ENCODE measurements at regions not wholly inside any gene's neighbourhood (a gene's known extent, or its start where the extent isn't known, plus 50 kb on each side); places are given as distances from the start of the nearest gene placed in this dataset.
"Not testable (repeated sequence)": the region's sequence is repeated elsewhere in the genome, so short reads cannot be mapped to it uniquely, and the experiment has no call there.

DNA sequence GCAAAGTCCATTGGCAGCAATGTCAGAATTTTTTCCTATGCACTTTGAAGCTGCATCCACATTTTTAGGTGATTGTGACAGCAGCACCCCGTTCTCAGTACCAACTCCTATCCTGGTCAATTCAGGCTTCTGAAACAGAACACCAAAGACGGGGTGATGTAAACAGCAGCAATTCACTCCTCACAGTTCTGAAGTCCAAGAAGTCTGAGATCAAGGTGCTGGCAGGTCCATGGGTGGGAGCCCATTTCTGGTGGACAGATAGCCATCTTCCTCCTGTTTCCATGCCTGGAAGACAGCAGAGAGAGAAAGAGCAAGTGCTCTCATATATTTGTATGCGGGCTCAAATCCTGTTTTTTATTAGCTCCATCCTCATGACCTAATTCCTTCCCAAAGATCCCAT, 471.2 kb downstream of the BRD1 start:
- DNase-seq = no peak

DNA sequence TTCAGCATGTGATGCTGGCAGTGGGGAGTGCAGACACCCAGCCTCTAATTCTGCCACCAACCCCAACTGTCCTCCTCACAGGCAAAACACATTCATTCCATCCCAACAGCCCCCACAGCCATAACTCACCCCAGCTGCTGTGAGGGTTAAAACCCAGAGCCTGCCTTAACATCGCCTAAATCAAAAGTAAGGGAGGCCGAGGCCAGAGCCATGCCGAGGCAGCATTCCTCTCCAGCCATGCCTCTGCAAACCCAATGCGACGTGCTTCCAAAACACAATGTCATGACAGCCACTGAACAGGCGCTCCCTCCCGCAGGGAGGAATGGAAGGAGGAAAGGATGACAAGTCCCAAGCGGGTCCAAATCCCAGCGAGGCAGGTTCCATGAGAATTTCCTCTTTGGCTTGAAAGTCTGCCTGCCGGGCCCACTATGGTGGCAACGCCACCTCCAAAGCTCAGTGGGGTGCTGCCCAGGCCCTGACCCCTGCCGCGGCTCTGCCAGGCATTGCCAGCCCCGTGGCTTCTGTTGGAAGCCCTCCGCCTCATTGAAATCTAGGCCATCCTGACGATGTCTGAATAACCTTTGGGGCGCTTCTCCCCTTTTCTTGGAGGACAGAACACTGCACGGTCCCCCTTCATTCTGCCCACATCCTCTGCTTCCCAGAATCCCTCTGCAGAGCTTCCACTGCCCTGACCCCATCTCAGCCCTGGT, 472.3 kb downstream of the BRD1 start:
- DNase-seq = no peak

DNA sequence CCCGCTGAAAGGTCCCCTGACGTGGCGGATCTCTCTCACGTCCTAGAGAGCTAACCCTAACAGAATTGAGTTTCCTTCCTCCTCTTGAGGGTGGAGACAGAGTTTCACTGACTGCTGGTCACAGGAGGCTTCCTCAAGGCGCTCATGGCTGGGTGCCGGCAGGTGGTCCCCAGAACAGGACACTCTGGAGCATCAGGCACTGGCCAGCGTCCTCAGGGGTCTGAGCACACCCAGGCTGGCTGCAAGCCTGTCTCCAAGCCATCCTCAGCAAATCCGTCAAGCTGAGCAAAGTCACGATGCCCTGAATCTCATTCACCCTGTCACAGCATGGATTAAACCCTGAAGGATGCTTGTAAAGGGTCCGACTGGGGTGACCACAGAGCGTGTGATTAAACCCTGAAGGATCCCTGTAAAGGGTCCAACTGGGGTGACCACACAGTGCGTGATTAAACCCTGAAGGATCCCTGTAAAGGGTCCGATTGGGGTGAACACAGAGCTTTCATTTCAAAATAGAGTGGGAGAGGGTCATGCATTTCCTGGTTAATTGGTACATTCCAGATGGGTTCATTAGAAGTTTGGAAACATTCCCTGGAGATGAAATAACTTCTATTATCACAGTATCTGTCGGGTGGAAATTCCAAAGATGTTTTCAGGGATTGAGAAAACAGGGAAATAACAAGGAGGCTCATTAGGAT, 473.0 kb downstream of the BRD1 start:
- no peak for DNase-seq

DNA sequence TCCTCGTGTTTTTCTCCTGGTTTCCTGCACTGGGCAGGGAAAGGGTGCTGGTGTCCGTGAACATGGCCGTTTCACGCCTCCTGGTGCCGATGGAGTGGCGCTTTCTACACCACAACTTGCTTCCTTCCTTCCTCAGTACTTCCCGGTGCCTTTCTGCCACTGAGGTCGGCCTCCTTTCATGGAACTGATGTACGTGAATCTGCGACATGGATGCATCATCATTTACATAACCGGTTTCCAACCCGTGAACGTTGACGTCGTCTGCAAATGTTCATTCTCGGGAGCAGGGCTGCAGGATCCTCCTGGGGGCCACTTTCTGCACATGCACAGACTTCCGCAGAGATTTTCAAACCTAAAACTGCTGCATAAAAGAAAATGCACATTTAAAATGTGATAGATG, 474.4 kb downstream of the BRD1 start:
- no peak for DNase-seq

DNA sequence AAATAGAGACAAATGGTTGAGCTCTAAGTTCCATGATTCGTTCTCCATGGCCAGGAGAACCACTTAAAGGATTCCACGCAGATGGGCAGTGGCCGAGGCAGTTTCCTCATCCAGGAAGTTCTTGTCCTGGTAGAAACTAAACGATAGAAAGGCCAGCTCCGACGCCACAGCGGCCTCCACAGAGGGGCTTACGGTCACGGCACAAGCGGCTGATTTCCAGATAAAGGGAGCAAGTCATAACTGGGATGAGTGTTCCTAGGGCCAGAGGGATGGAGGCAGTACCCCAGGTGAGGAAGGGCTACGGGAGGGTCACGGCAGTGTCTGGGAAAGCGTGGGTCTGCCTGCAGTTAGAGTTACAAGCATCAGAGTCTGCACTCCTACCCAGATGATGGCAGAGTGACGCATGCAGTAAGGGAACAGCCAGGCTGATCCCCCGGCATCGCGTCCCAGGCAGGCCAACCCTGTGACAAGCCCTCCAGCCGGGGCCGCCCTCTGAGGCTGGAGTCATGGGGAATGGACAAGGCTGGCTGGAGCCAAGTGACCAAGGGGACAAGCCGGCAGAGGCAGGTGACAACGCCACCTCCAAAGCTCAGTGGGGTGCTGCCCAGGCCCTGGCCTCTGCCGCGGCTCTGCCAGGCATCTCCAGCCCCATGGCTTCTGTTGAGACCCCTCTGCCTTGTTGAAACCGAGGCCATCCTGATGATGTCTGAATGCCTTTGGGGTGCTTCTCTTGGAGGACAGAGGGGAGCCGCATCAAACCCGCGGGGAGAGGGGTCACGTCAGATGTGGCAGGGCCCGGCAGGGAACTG, 475.1 kb downstream of the BRD1 start:
- DNase-seq = no peak

DNA sequence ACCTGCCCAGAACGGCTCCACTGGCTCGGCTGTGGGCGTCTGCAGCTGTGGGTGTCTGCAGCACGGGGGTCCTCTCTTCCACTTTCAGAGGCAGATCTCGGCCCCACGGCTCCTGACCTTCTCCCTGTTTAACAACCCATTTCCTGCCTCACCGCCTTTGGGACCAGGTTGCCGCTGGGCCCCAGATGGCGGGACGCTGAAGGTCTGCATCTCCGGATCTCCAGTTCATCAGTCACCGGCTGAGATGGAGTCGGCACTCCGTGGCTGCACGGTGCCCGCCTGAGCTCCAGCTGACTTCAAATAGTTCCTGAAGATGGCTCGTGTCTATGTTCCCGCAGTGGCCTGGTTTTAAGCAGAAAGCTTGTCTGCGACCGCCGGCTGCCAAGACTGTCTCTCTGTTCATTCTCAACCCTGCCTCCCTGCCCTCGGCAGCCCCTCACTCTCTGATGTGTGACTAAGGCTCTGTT, 475.9 kb downstream of the BRD1 start:
- DNase-seq = no peak

DNA sequence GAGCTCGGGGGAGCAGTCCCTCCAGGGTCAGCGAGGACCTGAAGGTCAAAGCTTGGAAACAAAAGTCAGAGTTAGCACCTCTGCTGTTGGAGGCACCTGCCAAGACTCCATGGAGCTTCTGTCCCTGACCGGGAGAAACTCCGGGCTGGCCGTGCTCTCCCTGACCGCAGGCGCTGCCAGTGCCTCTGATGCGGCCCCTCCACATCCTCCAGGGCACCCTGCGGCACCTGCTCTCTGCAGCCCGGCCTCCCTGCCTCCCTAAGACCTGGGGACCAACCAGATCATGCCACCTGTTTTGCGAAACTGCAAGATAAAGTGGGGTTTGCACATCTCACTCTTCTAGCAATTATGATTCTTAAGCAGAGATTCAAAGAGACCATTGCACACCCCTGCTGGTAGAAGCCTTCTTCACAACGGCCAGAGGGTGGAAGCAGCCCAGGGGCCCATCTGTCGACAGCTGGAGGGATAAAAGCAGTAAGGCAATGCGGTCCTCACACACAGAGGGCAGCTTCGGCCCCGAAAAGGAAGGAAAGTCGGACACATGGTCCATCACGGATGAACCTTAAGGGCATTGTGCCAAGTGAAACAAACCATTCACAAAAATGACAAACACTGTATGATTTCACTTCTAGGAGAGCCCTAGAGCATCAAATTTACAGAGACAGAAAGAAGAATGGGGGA, 477.1 kb downstream of the BRD1 start:
- no peak for DNase-seq

DNA sequence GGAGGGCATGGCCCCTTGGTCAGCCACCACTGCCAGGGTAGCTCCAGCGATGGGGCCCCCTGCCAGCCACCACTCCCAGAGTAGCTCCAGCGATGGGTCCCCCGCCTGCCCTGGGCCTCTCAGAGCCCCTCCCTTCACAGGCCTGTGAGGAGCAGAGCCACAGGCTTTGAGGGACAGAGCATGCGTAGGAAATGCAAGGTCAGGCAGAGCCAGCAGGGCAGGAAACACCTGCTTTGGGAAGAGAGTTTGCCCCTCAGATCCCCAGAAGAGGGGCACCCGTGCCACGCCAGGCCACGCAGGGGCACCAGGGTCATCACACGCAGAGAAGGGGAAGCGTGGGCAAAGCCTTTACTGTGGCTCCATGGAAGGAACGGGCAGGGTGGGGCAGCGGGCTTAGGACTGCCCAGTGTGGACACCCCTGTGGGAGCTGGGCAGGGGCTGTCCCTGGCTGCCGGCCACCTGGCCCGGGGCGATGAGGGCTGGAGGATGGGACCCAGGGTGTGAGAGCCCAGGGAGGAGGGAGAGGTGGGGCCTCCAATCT, 477.8 kb downstream of the BRD1 start:
- DNase-seq = no peak

DNA sequence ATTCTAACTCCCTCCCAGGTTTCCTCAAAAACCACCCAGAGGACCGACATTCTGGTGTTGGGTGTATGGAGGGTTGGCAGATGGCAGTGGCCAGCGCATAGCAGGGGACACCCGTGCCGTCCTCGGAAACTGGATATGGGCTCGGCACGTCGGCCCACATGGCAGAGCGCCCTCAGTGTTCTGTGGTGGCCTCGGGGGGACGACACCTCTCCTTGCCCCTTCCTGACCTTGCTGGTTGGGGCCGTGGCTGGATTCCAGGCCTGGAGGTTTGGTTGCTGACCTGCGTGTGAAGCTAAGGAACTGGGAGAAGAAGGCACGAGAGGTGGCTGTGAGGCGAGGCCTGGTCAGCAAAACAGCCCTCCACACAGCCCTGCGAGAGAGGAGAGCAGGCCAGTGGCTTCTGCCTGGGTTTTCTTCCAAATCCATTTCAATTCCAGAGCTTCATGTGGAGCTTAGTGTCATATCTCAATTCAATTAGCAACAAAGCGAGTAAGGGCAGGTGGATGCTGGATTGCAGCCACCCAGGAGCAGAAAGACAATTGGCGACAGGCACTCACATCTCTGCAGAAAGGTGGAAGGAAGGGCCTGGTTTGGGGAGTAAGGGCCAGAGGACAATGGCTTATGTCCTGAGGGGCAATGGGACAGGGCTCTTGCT, 478.4 kb downstream of the BRD1 start:
- no peak for DNase-seq

DNA sequence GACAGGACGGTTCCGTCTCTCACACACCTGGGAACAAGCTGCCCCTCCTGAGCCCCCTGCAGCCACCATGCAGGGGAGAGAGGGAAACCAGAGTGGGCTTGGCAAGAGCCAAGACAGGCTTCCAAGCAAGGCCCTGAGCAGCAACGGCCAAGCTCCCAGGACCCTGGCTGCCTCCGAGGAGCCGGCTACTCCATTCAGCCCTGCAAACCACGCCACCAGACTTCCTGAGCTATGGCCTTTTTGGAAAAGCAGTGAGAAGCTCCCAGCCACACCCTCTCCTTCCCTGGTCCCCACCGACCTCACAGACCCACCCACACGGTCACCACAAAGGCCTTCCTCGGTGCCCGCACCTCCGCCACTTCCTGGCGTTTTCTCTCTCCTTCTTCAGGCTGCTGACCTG, 479.0 kb downstream of the BRD1 start:
- no peak for DNase-seq

DNA sequence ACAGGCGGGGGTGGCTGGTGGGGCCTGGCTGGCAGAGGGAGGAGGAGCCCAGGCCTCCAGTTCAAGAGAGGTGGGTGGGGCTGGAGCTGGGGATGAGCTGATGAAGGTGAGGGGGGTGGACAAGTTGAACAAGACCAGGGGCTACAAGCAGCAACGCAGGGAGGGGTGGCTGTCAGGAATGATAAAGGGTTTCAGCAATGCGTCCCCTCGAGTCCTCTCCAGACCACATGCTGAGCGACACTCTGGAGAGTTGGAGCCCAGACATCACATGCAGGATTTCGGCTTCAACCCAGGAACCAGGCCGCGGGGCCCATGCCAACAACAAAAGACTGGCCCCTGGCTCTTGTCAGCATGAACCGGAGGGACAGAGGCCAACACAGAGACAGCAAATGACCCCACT, 480.3 kb downstream of the BRD1 start:
- DNase-seq = no peak

DNA sequence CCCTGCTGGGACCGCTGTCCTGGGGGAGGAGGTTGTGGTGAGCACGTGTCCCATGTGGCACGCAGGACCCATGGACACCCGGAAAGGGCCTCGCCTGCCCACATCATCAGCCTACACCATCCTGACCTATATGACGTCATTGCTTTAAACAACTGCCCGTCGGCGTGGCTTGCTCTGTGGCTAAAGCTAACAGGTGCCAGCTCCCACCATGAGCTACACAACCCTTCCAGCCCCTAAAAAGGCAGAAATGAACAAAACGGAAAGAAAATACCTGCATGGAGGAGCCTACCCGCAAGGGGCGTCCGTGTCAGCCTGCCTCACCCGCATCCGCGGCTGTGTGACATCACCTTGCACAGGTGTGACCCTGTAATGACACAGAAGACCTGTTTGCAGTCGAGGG, 481.8 kb downstream of the BRD1 start:
- no peak for DNase-seq

DNA sequence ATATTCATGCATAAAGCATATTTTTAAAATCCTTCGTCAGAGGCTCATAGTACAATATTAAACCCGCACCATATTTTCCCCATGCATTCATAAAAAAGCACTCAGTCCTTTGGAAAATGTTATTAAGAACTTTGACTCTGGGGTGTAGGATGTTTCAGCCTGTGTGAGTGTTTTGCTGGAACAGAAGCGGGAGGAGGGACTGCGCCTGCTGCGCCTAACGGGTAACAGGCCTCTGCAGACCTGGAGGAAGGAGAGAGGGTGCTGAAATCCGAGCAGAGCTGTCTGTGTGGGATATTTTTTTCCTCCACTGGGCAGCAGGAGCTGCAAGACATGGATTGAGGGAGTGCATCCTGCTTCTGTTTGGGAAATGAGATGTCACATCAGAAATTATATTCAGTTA, 483.0 kb downstream of the BRD1 start:
- DNase-seq = no peak

DNA sequence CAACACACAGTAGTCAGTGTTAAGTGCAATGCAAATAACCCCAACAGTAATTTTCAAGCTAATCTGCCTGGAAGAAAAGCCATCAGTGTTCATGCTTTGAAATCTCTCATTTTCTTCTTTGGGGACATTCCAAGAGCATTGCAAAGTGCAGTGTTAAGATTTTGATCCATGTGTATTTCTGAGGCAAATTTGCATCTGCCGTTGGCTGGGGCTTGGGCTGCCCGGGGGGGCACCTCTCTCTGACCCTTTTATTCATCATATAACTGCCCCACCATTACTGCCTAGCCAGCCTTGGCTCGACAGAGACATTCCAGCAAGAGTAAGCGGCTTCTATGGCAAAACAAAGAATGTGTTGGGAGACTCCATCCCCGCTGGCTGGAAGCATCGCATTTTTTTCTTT, 483.5 kb downstream of the BRD1 start:
- DNase-seq = no peak

DNA sequence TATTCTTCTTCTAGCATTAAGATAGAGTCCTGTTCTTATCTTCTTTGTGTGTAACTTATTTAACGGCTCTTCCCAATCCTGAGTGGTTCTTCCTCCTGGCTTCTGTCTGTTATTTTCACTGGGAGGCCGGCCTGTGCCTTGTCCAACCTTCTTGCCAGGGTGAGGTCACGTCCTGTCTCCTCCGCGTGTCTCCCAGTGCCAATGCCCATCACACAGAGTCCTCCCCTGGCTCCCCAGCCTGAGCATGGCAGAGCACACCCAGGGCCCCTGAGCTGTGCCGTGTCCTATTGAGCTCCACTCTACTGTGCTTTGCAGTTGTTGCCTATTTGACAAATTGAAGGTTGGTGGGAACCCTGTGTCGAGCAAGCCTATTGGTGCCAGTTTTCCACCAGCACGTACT, 487.3 kb downstream of the BRD1 start:
- DNase-seq = no peak

DNA sequence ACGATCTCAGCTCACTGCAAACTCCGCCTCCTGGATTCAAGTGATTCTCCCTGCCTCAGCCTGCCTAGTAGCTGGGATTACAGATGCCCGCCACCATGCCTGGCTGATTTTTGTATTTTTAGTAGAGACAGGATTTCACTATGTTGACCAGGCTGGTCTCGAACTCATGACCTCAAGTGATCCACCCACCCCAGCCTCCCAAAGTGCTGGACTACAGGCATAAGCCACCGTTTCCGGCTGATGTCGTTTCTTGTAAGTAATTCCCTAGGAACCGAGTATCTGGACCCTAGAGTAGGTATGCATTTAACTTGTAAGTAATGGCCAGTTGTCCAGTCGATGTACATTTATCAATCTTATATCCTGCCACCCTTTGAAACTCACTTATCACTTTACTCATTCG, 491.2 kb downstream of the BRD1 start:
- not testable (repeated sequence) for DNase-seq

DNA sequence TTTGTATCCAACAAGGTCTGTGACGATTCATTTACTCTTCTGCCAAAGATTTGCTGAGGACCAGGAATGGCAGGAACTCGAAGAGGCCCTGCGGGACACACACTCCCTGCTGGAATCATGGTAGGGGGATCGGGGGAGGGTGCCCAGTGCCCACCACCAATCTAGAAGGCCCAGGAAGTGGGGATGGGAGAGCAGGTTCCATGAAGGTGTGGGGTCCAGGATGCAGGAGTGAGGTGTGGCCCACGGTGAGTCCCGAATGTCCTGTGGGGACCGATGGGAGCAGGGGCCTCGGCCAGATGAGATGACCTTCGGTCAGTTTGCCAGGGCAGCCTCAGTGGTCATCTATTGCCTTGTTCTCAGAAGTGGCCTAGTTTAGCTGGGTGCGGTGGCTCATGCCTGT, 492.7 kb downstream of the BRD1 start:
- no peak for DNase-seq

DNA sequence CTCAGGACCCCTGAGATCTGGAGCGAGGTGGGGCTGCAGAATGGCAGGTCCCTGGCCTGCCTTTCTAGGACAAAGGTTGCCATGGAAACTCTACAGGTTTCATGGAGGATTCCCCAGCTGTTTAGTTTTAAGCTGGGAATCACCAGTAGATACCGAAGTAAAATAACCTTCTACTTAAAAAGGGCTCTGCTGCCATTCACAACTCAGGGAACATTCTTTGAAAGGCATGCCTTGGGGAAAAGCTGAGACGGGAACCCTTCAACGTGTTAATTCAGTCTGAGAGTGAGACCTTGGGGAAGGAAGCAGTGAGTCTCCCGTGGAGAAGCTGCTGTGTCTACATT, 493.3 kb downstream of the BRD1 start:
- no peak for DNase-seq

DNA sequence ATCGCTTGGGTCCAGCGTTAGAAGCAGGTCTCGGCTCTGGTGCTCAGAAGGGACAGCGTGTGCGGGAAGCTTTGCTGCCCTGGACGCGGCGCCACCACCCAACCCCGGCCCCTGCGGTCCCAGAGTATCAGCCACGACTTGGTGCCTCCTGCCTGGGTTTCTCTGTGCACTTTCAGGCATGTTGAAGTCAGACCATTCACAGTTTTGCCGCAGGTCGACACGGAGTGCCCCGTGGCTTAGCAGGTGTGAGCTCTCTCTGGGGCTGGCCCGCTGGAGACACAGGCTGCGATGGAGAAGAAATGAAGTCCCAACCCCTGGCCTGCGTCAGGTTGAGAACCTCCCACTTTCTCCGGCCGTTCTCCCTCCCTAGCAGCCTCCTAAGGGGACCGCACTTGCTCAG, 494.5 kb downstream of the BRD1 start:
- DNase-seq = no peak

DNA sequence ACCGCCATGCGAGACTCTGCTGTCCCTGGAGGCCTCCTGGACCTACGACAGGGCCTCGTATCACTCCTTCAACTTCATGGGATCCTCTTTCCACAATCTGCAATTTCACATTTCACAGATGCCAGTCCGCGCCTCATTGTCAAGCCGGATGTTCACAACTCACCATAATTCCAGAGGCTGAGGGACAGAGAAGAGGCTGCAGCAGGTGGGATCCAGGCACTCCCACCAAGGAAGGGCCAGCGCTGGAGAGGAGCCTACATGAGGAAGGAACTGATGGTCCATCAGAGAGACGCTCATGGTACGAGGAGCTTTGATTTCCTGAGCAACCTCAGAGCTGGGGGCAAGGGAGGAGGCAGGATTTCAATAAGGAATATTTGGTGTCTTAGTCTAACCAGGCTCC, 495.0 kb downstream of the BRD1 start:
- DNase-seq = no peak

DNA sequence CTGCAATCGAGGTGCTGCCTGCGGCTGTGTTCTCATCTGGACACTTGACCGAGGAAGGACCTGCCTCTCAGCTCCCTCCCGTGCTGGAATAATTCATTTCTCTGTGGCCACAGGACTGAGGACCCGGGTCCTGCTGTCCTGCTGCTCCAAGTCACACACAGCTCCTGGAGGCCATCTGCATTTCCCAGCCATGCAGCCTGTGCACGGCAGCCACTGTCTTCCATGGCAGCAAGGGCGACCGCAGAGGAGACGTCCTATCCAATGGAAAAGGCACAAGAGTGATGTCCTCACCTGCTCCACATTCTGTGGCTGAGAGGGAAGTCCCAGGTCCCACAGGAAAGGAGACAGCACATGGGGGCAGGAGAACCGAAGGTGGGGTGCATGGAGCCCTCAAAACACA, 495.8 kb downstream of the BRD1 start:
- no peak for DNase-seq

DNA sequence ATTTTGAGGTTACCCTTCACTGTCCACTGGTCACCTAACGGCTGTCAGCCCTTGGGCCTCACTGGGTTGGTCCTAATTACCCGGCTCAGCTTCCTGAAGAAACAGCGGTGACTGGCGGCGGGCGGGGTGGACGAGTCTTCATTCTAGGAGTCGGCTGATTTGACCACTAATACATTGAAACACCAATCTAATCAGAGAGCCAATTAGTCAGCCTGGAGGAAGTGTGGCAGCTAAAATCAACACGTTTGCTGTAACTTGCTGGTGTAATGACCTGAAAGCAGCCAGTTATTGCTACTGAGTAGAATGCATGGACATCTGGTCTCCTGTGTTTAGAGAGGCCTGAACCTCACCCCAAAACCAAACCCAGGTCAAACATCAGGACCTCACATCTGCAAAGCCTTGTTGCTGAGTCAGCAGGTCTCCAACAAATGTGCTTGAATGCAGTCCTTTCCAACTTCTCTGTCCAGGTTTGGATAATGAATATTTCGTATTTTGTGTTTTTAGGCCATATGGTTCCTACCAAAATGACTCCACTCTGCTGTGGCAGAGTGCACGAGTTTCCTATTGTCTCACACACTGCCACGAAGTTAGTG, 496.4 kb downstream of the BRD1 start:
- no peak for DNase-seq

Measured in EL (cell line).